ENCODE measurements at regions not wholly inside any gene's neighbourhood (a gene's known extent, or its start where the extent isn't known, plus 50 kb on each side); places are given as distances from the start of the nearest gene placed in this dataset.

GRCh38 chr4:41480896-41481311, 57.1 kb upstream of the LIMCH1 start:
- no peaks in the 10 kb centered on the region for H3K4me1 Mint-ChIP-seq
- ATAC-seq: no peak

GRCh38 chr4:41483771-41484170, 54.2 kb upstream of the LIMCH1 start:
- POLR2A ChIA-PET: no interaction called here
- no peak overlapping the region for H3K27ac Mint-ChIP-seq
- no peaks in the 10 kb centered on the region for H3K9me3 Mint-ChIP-seq
- no peaks in the 10 kb centered on the region for H3K4me1 Mint-ChIP-seq
- no peak overlapping the region for H3K4me3 Mint-ChIP-seq
- no peak for ATAC-seq
- peaks cover 0 to 5% (median 0%) of the 10 kb centered on the region in 5 donors for H3K27me3 Mint-ChIP-seq
- DNase-seq: no peak
- no peaks in the 10 kb centered on the region for H3K36me3 Mint-ChIP-seq

More at GRCh38 chr4:41480896-41481311, 57.1 kb upstream of the LIMCH1 start:
- peaks cover 0 to 3% (median 0%) of the 10 kb centered on the region in 9 donors for H3K9me3 Mint-ChIP-seq
- H3K4me3 Mint-ChIP-seq: no peak overlapping the region
- H3K36me3 Mint-ChIP-seq: no peaks in the 10 kb centered on the region
- POLR2A ChIA-PET: no interaction called here
- H3K27me3 Mint-ChIP-seq: peaks cover 0 to 7% (median 1%) of the 10 kb centered on the region in 5 donors
- DNase-seq: no peak
- H3K27ac Mint-ChIP-seq: no peak overlapping the region

- Mint-ChIP-seq H3K9me3 (peaks cover 0 to 2% (median 0%) of the 10 kb centered on the region in 9 donors), H3K27me3 (peaks cover 0 to 5% (median 0%) of the 10 kb centered on the region in 5 donors), H3K4me3 (no peak overlapping the region), H3K27ac (no peak overlapping the region), H3K36me3 (no peaks in the 10 kb centered on the region), H3K4me1 (no peaks in the 10 kb centered on the region)
- POLR2A ChIA-PET: no interaction called here
- no peak for ATAC-seq
- DNase-seq: no peak
These were observed 52.9 kb upstream of the LIMCH1 start for GRCh38 chr4:41485041-41485440.

GRCh38 chr4:41487868-41488440, 50.0 kb upstream of the LIMCH1 start:
- POLR2A ChIA-PET: no interaction called here
- peaks cover 0 to 5% (median 0%) of the 10 kb centered on the region in 5 donors for H3K27me3 Mint-ChIP-seq
- H3K4me3 Mint-ChIP-seq: no peak overlapping the region
- H3K27ac Mint-ChIP-seq: no peak overlapping the region
- ATAC-seq: no peak
- H3K9me3 Mint-ChIP-seq: peaks cover 0 to 7% (median 5%) of the 10 kb centered on the region in 9 donors
- no peaks in the 10 kb centered on the region for H3K4me1 Mint-ChIP-seq
- DNase-seq: no peak
- H3K36me3 Mint-ChIP-seq: peaks cover 0 to 5% (median 0%) of the 10 kb centered on the region in 3 donors
